ENCODE measurements at regions not wholly inside any gene's neighbourhood (a gene's known extent, or its start where the extent isn't known, plus 50 kb on each side); places are given as distances from the start of the nearest gene placed in this dataset.

GRCh38 chr2:196372276-196372809 is 201.0 kb upstream of the STK17B start:
- no peak for ATAC-seq (ENCODE audit: low FRiP score)
- H3K27ac ChIP-seq (ENCODE audit: low read depth in 1 of 2, low read length in 2 of 2) = no peak overlapping the region
- 18% methylated on average over 3 of the region's 3 CpGs for WGBS, 2 donors

GRCh38 chr2:196372811-196373664 is 201.7 kb upstream of the STK17B start:
- Histone ChIP-seq H3K36me3 (ENCODE audit: control insufficient read depth in 1 of 2, insufficient read depth in 2 of 2, low read length in 1 of 2) (no peaks in the 10 kb centered on the region), H3K27ac (ENCODE audit: low read depth in 1 of 2, low read length in 2 of 2) (no peak overlapping the region), H3K9me3 (ENCODE audit: control insufficient read depth, low read length) (peaks cover 2% of the 10 kb centered on the region), H3K4me1 (ENCODE audit: control insufficient read depth in 1 of 2, insufficient read depth in 2 of 2, low read length in 2 of 2) (peaks cover 0 to 3% of the 10 kb centered on the region in 2 donors), H3K4me3 (ENCODE audit: low read length in 2 of 2) (peak overlapping the region in 1 of 2 donors; percentile 19), H3K27me3 (ENCODE audit: control insufficient read depth in 1 of 2, insufficient read depth in 2 of 2, low read length in 1 of 2) (no peaks in the 10 kb centered on the region)
- intact Hi-C loops (cut with DNase I) = no loop called here
- ATAC-seq (ENCODE audit: low FRiP score) (peak; percentile 22), DNase-seq (no peak)
- WGBS, 2 donors = 2 to 6% methylated on average over 6 of the region's 6 CpGs

More at GRCh38 chr2:196372276-196372809, 201.0 kb upstream of the STK17B start:
- Histone ChIP-seq H3K27me3 (ENCODE audit: control insufficient read depth in 1 of 2, insufficient read depth in 2 of 2, low read length in 1 of 2) (no peaks in the 10 kb centered on the region), H3K36me3 (ENCODE audit: control insufficient read depth in 1 of 2, insufficient read depth in 2 of 2, low read length in 1 of 2) (no peaks in the 10 kb centered on the region), H3K4me1 (ENCODE audit: control insufficient read depth in 1 of 2, insufficient read depth in 2 of 2, low read length in 2 of 2) (peaks cover 0 to 3% of the 10 kb centered on the region in 2 donors), H3K4me3 (ENCODE audit: low read length in 2 of 2) (peak overlapping the region in 1 of 2 donors; percentile 19), H3K9me3 (ENCODE audit: control insufficient read depth, low read length) (peaks cover 2% of the 10 kb centered on the region)
- intact Hi-C loops (cut with DNase I) = no loop called here
- no peak for DNase-seq

- Histone ChIP-seq H3K27me3 (ENCODE audit: control insufficient read depth in 1 of 2, insufficient read depth in 2 of 2, low read length in 1 of 2) (no peaks in the 10 kb centered on the region), H3K36me3 (ENCODE audit: control insufficient read depth in 1 of 2, insufficient read depth in 2 of 2, low read length in 1 of 2) (no peaks in the 10 kb centered on the region), H3K4me3 (ENCODE audit: low read length in 2 of 2) (no peak overlapping the region), H3K27ac (ENCODE audit: low read depth in 1 of 2, low read length in 2 of 2) (no peak overlapping the region), H3K9me3 (ENCODE audit: control insufficient read depth, low read length) (no peaks in the 10 kb centered on the region), H3K4me1 (ENCODE audit: control insufficient read depth in 1 of 2, insufficient read depth in 2 of 2, low read length in 2 of 2) (peaks cover 3 to 5% of the 10 kb centered on the region in 2 donors)
- intact Hi-C loops (cut with DNase I) = no loop called here
- DNase-seq (no peak), ATAC-seq (ENCODE audit: low FRiP score) (no peak)
- 81 to 84% methylated on average over 8 of the region's 8 CpGs for WGBS, 2 donors
These were observed 205.9 kb upstream of the STK17B start for GRCh38 chr2:196376984-196377877.

GRCh38 chr2:196379600-196379999 is 208.2 kb upstream of the STK17B start:
- H3K4me3 ChIP-seq (ENCODE audit: low read length in 2 of 2) = no peak overlapping the region
- DNase-seq (no peak), ATAC-seq (ENCODE audit: low FRiP score) (no peak)
- H3K36me3 ChIP-seq (ENCODE audit: control insufficient read depth in 1 of 2, insufficient read depth in 2 of 2, low read length in 1 of 2) = no peaks in the 10 kb centered on the region
- H3K9me3 ChIP-seq (ENCODE audit: control insufficient read depth, low read length) = no peaks in the 10 kb centered on the region
- H3K27me3 ChIP-seq (ENCODE audit: control insufficient read depth in 1 of 2, insufficient read depth in 2 of 2, low read length in 1 of 2) = no peaks in the 10 kb centered on the region
- H3K27ac ChIP-seq (ENCODE audit: low read depth in 1 of 2, low read length in 2 of 2) = no peak overlapping the region
- intact Hi-C loops (cut with DNase I) = no loop called here
- peaks cover 0 to 5% of the 10 kb centered on the region in 2 donors for H3K4me1 ChIP-seq (ENCODE audit: control insufficient read depth in 1 of 2, insufficient read depth in 2 of 2, low read length in 2 of 2)
- 94 to 100% methylated on average over 1 to 3 of the region's 3 CpGs for WGBS, 2 donors

- intact Hi-C loops (cut with DNase I) = no loop called here
- DNase-seq (no peak), ATAC-seq (ENCODE audit: low FRiP score) (no peak)
- Histone ChIP-seq H3K4me1 (ENCODE audit: control insufficient read depth in 1 of 2, insufficient read depth in 2 of 2, low read length in 2 of 2) (peaks cover 0 to 5% of the 10 kb centered on the region in 2 donors), H3K4me3 (ENCODE audit: low read length in 2 of 2) (no peak overlapping the region), H3K36me3 (ENCODE audit: control insufficient read depth in 1 of 2, insufficient read depth in 2 of 2, low read length in 1 of 2) (no peaks in the 10 kb centered on the region), H3K27me3 (ENCODE audit: control insufficient read depth in 1 of 2, insufficient read depth in 2 of 2, low read length in 1 of 2) (no peaks in the 10 kb centered on the region), H3K27ac (ENCODE audit: low read depth in 1 of 2, low read length in 2 of 2) (no peak overlapping the region), H3K9me3 (ENCODE audit: control insufficient read depth, low read length) (no peaks in the 10 kb centered on the region)
- WGBS, 2 donors = 72 to 88% methylated on average over 1 of the region's 1 CpG
These were observed 208.7 kb upstream of the STK17B start for GRCh38 chr2:196380098-196380497.

GRCh38 chr2:196380575-196380974 is 209.2 kb upstream of the STK17B start:
- no peaks in the 10 kb centered on the region for H3K9me3 ChIP-seq (ENCODE audit: control insufficient read depth, low read length)
- no peaks in the 10 kb centered on the region for H3K36me3 ChIP-seq (ENCODE audit: control insufficient read depth in 1 of 2, insufficient read depth in 2 of 2, low read length in 1 of 2)
- no peak for ATAC-seq (ENCODE audit: low FRiP score)
- intact Hi-C loops (cut with DNase I) = no loop called here
- 80 to 82% methylated on average over 3 of the region's 3 CpGs for WGBS, 2 donors
- H3K27ac ChIP-seq (ENCODE audit: low read depth in 1 of 2, low read length in 2 of 2) = no peak overlapping the region
- no peak for DNase-seq
- H3K27me3 ChIP-seq (ENCODE audit: control insufficient read depth in 1 of 2, insufficient read depth in 2 of 2, low read length in 1 of 2) = no peaks in the 10 kb centered on the region
- no peak overlapping the region for H3K4me3 ChIP-seq (ENCODE audit: low read length in 2 of 2)
- peaks cover 0 to 5% of the 10 kb centered on the region in 2 donors for H3K4me1 ChIP-seq (ENCODE audit: control insufficient read depth in 1 of 2, insufficient read depth in 2 of 2, low read length in 2 of 2)

- no peak for ATAC-seq (ENCODE audit: low FRiP score)
- Histone ChIP-seq H3K27me3 (ENCODE audit: control insufficient read depth in 1 of 2, insufficient read depth in 2 of 2, low read length in 1 of 2) (no peaks in the 10 kb centered on the region), H3K4me1 (ENCODE audit: control insufficient read depth in 1 of 2, insufficient read depth in 2 of 2, low read length in 2 of 2) (peaks cover 0 to 5% of the 10 kb centered on the region in 2 donors), H3K36me3 (ENCODE audit: control insufficient read depth in 1 of 2, insufficient read depth in 2 of 2, low read length in 1 of 2) (no peaks in the 10 kb centered on the region), H3K4me3 (ENCODE audit: low read length in 2 of 2) (no peak overlapping the region), H3K9me3 (ENCODE audit: control insufficient read depth, low read length) (no peaks in the 10 kb centered on the region), H3K27ac (ENCODE audit: low read depth in 1 of 2, low read length in 2 of 2) (no peak overlapping the region)
- intact Hi-C loops (cut with DNase I) = no loop called here
- no peak for DNase-seq
- 66 to 69% methylated on average over 3 of the region's 3 CpGs for WGBS, 2 donors
These were observed 210.1 kb upstream of the STK17B start for GRCh38 chr2:196381464-196381863.

- Histone ChIP-seq H3K27me3 (ENCODE audit: control insufficient read depth in 1 of 2, insufficient read depth in 2 of 2, low read length in 1 of 2) (no peaks in the 10 kb centered on the region), H3K9me3 (ENCODE audit: control insufficient read depth, low read length) (no peaks in the 10 kb centered on the region), H3K4me1 (ENCODE audit: control insufficient read depth in 1 of 2, insufficient read depth in 2 of 2, low read length in 2 of 2) (peaks cover 0 to 5% of the 10 kb centered on the region in 2 donors), H3K4me3 (ENCODE audit: low read length in 2 of 2) (no peak overlapping the region), H3K27ac (ENCODE audit: low read depth in 1 of 2, low read length in 2 of 2) (no peak overlapping the region), H3K36me3 (ENCODE audit: control insufficient read depth in 1 of 2, insufficient read depth in 2 of 2, low read length in 1 of 2) (no peaks in the 10 kb centered on the region)
- WGBS, 2 donors = 97 to 98% methylated on average over 2 of the region's 2 CpGs
- no peak for DNase-seq
- ATAC-seq (ENCODE audit: low FRiP score) = no peak
- intact Hi-C loops (cut with DNase I) = no loop called here
These were observed 212.4 kb upstream of the STK17B start for GRCh38 chr2:196383799-196384198.
